ENCODE measurements at regions not wholly inside any gene's neighbourhood (a gene's known extent, or its start where the extent isn't known, plus 50 kb on each side); places are given as distances from the start of the nearest gene placed in this dataset.

- no peak for TF ChIP-seq CTCF (IDR thresholded peaks at IDR 0.05; ENCODE audit: low read depth, low read length)
- TF ChIP-seq MYC (IDR thresholded peaks at IDR 0.05; ENCODE audit: low read depth, low read length) = no peak
- no peak for TF ChIP-seq POLR2A (IDR thresholded peaks at IDR 0.05; ENCODE audit: extremely low read depth, insufficient read length)
Measured at GRCh38 chr7:32262315-32262714, 192.1 kb upstream of the PDE1C start.
